Neutrophil (primary cell): ENCODE measurements at regions not wholly inside any gene's neighbourhood (a gene's known extent, or its start where the extent isn't known, plus 50 kb on each side); places are given as distances from the start of the nearest gene placed in this dataset.

Experiments
- H3K27ac ChIP-seq: fragments of 200-600 bp; sonication (generic); 2 replicates; pipeline ENCODE4 v1.5.1; 2016; ENCODE audit warnings: mild to moderate bottlenecking, moderate library complexity
- H3K27me3 ChIP-seq: fragments of 200-600 bp; sonication (generic); 2 replicates; pipeline ENCODE4 v1.6.0; 2016; ENCODE audit warnings: mild to moderate bottlenecking
- H3K36me3 ChIP-seq: fragments of 200-600 bp; sonication (generic); 2 replicates; pipeline ENCODE4 v1.5.1; 2017
- H3K4me1 ChIP-seq, 2 experiments: fragments of 200-600 bp in 1 of 2; sonication (generic) in 1 of 2; 1 replicate in 1 of 2; 2 replicates in 1 of 2; pipeline versions ENCODE4 v1.5.1 to v1.6.1; 2013 to 2016; ENCODE audit warnings: low read depth in 1 of 2, low read length in 1 of 2, mild to moderate bottlenecking in 1 of 2, moderate library complexity in 1 of 2; ENCODE audit not compliant: control insufficient read depth in 1 of 2, insufficient read depth in 1 of 2
- H3K4me3 ChIP-seq, 2 experiments: fragments of 200-600 bp in 1 of 2; sonication (generic) in 1 of 2; 1 replicate in 1 of 2; 2 replicates in 1 of 2; pipeline ENCODE4 v1.5.1; 2013 to 2016; ENCODE audit warnings: low read depth in 1 of 2, low read length in 1 of 2, mild to moderate bottlenecking in 1 of 2, moderate library complexity in 1 of 2
- H3K9me3 ChIP-seq: fragments of 200-600 bp; sonication (generic); 2 replicates; pipeline ENCODE4 v1.5.1; 2016
- CTCF ChIP-seq: fragments of 200-600 bp; sonication (generic); IDR thresholded peaks from 2 replicates; pipeline ENCODE4 v1.5.1; 2016; ENCODE audit warnings: antibody characterized with exemption

GRCh38 chr6:149153693-149154092, 163.8 kb upstream of the TAB2 start:
- Histone ChIP-seq H3K4me1 (peaks cover 25 to 29% of the 10 kb centered on the region in 2 experiments), H3K27me3 (peaks cover 2% of the 10 kb centered on the region), H3K9me3 (no peaks in the 10 kb centered on the region), H3K36me3 (no peaks in the 10 kb centered on the region), H3K4me3 (no peak overlapping the region), H3K27ac (peak overlapping the region; percentile 11)
- no peak for TF ChIP-seq CTCF

GRCh38 chr6:149154261-149154821, 163.2 kb upstream of the TAB2 start:
- H3K9me3 ChIP-seq = no peaks in the 10 kb centered on the region
- no peak overlapping the region for H3K4me3 ChIP-seq
- no peak for TF ChIP-seq CTCF
- peaks cover 25 to 29% of the 10 kb centered on the region in 2 experiments for H3K4me1 ChIP-seq
- peak overlapping the region; percentile 11 for H3K27ac ChIP-seq
- no peaks in the 10 kb centered on the region for H3K27me3 ChIP-seq
- no peaks in the 10 kb centered on the region for H3K36me3 ChIP-seq

GRCh38 chr6:149157126-149157525, 160.4 kb upstream of the TAB2 start:
- no peak overlapping the region for H3K27ac ChIP-seq
- H3K36me3 ChIP-seq = no peaks in the 10 kb centered on the region
- TF ChIP-seq CTCF = no peak
- H3K9me3 ChIP-seq = no peaks in the 10 kb centered on the region
- no peaks in the 10 kb centered on the region for H3K27me3 ChIP-seq
- H3K4me3 ChIP-seq = no peak overlapping the region
- peaks cover 25 to 28% of the 10 kb centered on the region in 2 experiments for H3K4me1 ChIP-seq

GRCh38 chr6:149158076-149158475, 159.4 kb upstream of the TAB2 start:
- Histone ChIP-seq H3K27ac (no peak overlapping the region), H3K27me3 (no peaks in the 10 kb centered on the region), H3K9me3 (no peaks in the 10 kb centered on the region), H3K4me3 (no peak overlapping the region), H3K4me1 (peaks cover 17 to 19% of the 10 kb centered on the region in 2 experiments), H3K36me3 (no peaks in the 10 kb centered on the region)
- TF ChIP-seq CTCF = no peak

GRCh38 chr6:149160943-149161342, 156.6 kb upstream of the TAB2 start:
- no peak for TF ChIP-seq CTCF
- Histone ChIP-seq H3K27me3 (no peaks in the 10 kb centered on the region), H3K27ac (no peak overlapping the region), H3K4me3 (no peak overlapping the region), H3K4me1 (no peaks in the 10 kb centered on the region), H3K9me3 (no peaks in the 10 kb centered on the region), H3K36me3 (no peaks in the 10 kb centered on the region)

- no peak for TF ChIP-seq CTCF
Measured at GRCh38 chr6:149162924-149163323, 154.6 kb upstream of the TAB2 start.

More at GRCh38 chr6:149162924-149163323, 154.6 kb upstream of the TAB2 start:
- H3K27ac ChIP-seq = no peak overlapping the region
- no peaks in the 10 kb centered on the region for H3K36me3 ChIP-seq
- no peaks in the 10 kb centered on the region for H3K4me1 ChIP-seq
- no peak overlapping the region for H3K4me3 ChIP-seq
- peaks cover 11% of the 10 kb centered on the region for H3K27me3 ChIP-seq
- no peaks in the 10 kb centered on the region for H3K9me3 ChIP-seq
